ENCODE measurements at regions not wholly inside any gene's neighbourhood (a gene's known extent, or its start where the extent isn't known, plus 50 kb on each side); places are given as distances from the start of the nearest gene placed in this dataset.
"Not testable (repeated sequence)": the region's sequence is repeated elsewhere in the genome, so short reads cannot be mapped to it uniquely, and the experiment has no call there.

DNA sequence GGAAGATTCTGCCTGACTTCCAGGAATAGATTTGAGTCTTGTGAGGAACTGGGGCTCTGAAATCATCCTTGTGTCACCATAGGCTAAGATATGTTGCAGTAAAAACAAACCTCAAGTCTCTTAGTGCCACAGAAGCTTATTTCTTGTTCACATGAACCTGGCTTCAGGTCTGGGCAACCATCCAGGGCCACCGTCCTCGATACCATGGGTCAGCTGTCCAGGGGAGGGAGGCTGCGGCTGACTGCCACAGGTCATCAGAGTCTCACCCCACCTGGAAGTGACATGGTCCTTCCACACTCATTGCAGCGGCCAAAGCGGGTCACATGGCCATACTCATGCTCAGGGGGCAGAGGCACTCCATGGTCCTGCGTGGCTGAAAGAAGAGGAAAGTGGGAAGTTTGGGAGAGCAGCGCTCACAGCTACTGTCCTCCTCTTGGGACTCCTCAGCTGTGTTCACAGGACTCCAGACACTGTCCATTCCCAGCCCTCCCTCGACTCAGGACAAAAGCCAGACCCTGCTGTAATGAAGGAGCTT lies 284.5 kb downstream of the CBLN1 start:
- DNase-seq, result no peak

DNA sequence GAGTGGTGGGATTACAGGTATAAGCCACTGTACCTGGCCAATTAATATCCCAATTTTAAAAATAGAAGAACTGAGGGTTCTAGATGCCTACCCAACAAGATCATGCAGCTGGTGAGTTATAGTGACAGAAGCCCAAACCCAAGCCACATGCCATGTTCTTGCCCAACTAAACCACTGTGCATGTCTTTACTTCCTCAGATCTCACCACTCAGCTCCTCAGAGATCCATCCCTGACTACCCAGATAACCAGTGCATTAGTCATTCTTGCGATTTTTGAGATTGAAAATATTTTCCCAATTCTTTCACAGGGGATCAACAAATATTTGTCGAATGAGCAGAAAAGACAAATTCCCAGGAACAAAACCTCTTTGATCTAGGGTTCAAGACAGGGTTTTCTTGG lies 303.1 kb downstream of the CBLN1 start:
- no peak for DNase-seq

- no peak for DNase-seq
These were observed 309.4 kb downstream of the CBLN1 start for GRCh38 chr16:48972236-48972635.

DNA sequence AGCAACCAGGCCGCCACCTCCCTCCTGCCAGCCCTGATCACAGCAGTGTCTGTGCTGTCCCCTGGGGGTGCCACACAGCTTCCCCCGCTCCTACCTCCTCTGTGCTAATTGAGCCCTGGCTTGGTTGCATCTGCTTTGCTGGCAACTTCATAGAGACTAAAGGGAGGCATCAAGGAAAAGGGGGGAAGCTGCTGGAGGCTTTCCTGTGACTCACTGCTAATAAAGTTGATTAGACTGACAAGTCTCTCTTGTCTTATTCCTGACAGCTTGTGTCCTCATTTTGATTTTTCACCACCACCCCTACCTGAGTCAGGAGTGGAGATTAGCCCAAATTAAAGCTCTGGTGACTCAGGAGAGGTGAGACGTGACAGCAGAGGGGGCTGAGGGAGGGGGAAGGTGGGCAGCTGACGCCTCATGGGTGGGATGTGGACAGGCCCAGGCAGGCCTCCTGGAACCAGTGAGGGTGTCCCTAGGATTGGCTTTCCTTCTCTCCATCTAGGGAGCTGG lies 310.0 kb downstream of the CBLN1 start:
- DNase-seq, result no peak

DNA sequence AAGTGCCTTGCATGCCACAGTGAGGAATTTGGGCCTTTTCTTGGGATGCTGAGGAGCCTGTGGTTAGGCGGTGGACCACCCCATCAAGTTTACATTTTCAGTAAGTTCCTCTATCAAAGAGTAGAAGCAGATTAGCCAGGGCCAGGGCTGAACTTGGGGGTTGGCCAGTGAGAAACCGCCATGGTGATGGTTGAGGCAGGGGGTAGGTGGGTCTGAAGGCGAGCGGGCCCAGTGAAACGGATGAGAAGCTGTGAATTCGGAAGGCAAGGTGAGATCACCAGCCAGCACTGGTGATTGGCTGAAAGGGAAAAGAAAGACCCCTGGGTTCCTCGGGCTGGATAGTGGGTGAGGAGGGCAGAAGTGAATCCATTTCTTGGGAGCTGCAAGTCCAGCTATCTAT lies 311.4 kb downstream of the CBLN1 start:
- no peak for DNase-seq

GRCh38 chr16:48969611-48970010 lies 312.0 kb downstream of the CBLN1 start:
- DNase-seq, result no peak

- no peak for DNase-seq
These were observed 316.3 kb downstream of the CBLN1 start for GRCh38 chr16:48965386-48965785.

- DNase-seq, result no peak
These were observed 317.6 kb downstream of the CBLN1 start for GRCh38 chr16:48963901-48964615.

DNA sequence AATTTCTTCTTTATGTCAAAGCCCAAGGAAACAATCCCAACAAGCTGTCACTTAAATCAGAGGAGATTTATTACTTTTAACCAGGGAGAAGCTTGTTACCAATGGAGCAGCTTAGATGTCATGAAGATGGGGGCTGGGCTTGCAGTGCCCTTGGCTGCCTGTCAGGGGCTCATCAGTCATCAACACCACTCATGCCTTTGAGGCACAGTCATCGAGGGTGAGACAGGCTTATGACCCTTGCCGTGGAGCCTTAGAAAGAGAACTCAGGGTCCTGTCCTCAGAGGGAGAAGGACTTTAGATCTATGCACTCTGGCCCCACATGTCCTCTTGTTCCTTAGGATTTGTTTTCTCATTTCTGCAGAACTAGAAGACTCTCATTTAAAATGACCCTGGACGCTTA lies 318.3 kb downstream of the CBLN1 start:
- no peak for DNase-seq

DNA sequence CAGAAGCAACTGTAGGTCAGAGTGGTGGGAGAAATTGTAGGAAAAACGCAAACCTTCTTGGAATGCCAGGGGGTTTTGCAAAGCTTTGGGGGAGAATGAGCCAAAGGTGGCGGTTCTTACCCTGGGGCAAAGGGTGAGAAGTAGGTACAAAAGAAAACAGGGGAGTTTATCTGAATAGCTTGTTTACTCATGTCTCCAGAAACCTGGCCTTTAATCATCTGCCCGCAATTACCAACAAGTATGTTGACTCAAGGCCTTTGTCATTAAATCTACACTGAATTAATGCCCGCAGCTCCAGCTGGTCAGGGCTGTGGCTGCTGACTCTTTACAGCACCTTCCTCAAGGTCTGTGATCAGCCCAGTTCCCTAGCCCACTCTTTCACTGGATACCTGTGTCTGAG lies 320.1 kb downstream of the CBLN1 start:
- no peak for DNase-seq

DNA sequence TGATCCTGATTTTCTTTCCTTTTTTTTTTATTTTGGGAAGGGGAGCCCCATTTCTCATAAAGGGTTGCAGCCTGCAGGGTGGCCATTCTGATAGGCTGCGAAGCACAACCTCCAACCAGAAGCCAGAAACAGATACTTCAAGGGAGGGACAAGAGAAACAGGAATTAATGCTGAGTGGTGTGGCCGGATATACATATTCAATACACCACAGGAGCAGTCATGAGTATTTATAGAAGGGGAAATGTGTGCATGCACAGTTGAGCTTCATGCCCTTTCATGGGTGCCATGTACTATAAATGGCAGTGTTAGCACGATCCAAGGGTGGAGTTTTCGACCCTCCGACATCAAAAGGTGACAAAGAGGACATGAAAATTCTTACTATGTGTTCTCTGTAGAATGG lies 320.8 kb downstream of the CBLN1 start:
- DNase-seq, result no peak

DNA sequence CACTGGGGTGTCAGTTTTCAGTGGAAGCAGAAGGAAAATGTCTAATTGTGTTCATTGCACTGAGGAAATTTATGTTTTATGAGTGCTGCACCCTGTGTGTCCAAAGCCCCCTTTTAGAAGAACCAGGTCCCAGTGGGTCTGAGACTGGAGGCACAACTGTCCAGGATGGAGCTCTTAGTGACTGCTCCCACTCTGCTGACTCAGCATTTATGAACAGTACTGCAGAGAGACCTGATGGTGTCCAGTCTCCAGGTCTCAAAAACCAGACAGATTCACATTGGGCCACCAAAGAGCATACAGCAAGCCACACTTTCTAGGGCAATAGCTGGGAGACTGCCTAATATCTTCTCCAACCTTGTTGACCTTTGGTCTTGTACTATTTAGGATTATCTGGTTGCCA lies 321.9 kb downstream of the CBLN1 start:
- no peak for DNase-seq

GRCh38 chr16:48959204-48959603 lies 322.4 kb downstream of the CBLN1 start:
- no peak for DNase-seq

- DNase-seq, result no peak
These were observed 323.0 kb downstream of the CBLN1 start for GRCh38 chr16:48958681-48959080.

- DNase-seq, result no peak
These were observed 325.0 kb downstream of the CBLN1 start for GRCh38 chr16:48956620-48957019.

DNA sequence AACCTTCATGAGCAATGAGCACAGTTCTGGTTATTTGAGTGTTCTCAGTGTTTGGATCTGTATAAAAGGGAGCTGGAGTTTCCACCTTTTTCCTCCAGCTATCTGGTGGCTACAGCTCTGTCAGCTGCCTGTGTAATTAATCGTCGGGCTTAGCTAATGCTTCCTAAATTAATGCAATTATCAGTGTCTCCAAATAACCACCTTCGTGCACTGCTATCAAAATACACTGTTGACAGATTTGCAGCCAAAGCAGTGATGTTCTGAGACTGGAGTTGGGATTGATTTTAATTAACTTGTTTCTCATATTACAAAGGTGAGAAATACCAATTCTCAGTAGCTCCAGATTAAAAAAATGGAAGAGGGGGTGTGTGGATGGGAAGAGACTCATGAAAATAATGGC lies 325.8 kb downstream of the CBLN1 start:
- DNase-seq, result no peak

DNA sequence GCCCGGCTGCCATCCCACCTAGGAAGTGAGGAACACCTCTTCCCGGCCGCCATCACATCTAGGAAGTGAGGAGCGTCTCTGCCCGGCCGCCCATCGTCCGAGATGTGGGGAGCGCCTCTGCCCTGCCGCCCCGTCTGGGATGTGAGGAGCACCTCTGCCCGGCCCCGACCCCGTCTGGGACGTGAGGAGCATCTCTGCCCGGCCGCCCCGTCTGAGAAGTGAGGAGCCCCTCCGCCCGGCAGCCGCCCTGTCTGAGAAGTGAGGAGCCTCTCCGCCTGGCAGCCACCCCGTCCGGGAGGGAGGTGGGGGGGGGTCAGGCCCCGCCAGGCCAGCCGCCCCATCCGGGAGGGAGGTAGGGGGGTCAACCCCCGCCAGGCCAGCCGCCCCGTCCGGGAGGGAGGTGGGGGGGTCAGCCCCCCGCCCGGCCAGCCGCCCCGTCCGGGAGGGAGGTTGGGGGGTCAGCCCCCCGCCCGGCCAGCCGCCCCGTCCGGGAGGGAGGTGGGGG lies 330.0 kb downstream of the CBLN1 start:
- not testable (repeated sequence) for DNase-seq

DNA sequence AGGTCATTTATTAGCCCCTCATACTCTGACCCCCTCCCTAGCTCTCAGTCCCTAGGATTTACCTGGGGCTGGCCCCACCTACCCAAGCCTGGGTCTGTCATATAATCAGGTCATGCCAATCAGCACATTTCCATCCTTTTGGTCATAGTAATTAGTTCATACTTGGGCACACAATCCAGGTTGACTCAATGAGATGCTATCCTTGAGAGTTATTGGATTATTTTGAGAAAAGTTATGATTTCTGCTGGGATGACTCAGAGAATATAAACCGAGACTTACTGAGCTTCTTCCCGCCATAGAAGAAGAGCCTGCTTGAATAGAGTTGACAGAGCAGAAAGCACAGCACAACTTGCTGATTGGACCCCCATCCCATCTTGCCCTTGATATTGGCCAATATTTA lies 331.5 kb downstream of the CBLN1 start:
- DNase-seq, result no peak

- no peak for DNase-seq
These were observed 332.0 kb downstream of the CBLN1 start for GRCh38 chr16:48949636-48950035.

GRCh38 chr16:48948911-48949310 lies 332.7 kb downstream of the CBLN1 start:
- DNase-seq, result no peak

GRCh38 chr16:48947371-48947713 lies 334.3 kb downstream of the CBLN1 start:
- DNase-seq, result no peak

GRCh38 chr16:48946686-48947370 lies 334.8 kb downstream of the CBLN1 start:
- no peak for DNase-seq

- DNase-seq, result no peak
These were observed 333.0 kb upstream of the N4BP1 start for GRCh38 chr16:48942996-48943395.

- no peak for DNase-seq
These were observed 326.8 kb upstream of the N4BP1 start for GRCh38 chr16:48936811-48937210.
